ENCODE measurements at regions not wholly inside any gene's neighbourhood (a gene's known extent, or its start where the extent isn't known, plus 50 kb on each side); places are given as distances from the start of the nearest gene placed in this dataset.

GRCh38 chr10:78932861-78933260 lies 135.9 kb upstream of the ZMIZ1 start:
- DNase-seq (ENCODE audit: low spot score in 2 of 2): no peak
- H3K4me3 ChIP-seq: no peak overlapping the region
- WGBS, 2 donors: 89 to 90% methylated on average over 9 of the region's 9 CpGs
- TF ChIP-seq EP300 (IDR thresholded peaks at IDR 0.05) (no peak), POLR2A (IDR thresholded peaks at IDR 0.05) (no peak), CTCF (IDR thresholded peaks at IDR 0.05) (no peak)
- H3K27me3 ChIP-seq: no peaks in the 10 kb centered on the region
- no peaks in the 10 kb centered on the region for H3K36me3 ChIP-seq
- H3K4me1 ChIP-seq: peaks cover 0 to 31% (median 5%) of the 10 kb centered on the region in 4 donors
- H3K9me3 ChIP-seq: no peaks in the 10 kb centered on the region
- peak overlapping the region in 3 of 4 donors; percentile 30 to 75 (median 73) for H3K27ac ChIP-seq

GRCh38 chr10:78933828-78934531 lies 134.8 kb upstream of the ZMIZ1 start:
- no peaks in the 10 kb centered on the region for H3K27me3 ChIP-seq
- no peak overlapping the region for H3K4me3 ChIP-seq
- DNase-seq (ENCODE audit: low spot score in 2 of 2): no peak
- TF ChIP-seq POLR2A (IDR thresholded peaks at IDR 0.05) (no peak), CTCF (IDR thresholded peaks at IDR 0.05) (no peak), EP300 (IDR thresholded peaks at IDR 0.05) (no peak)
- no peaks in the 10 kb centered on the region for H3K36me3 ChIP-seq
- peaks cover 0 to 33% (median 5%) of the 10 kb centered on the region in 4 donors for H3K4me1 ChIP-seq
- no peaks in the 10 kb centered on the region for H3K9me3 ChIP-seq
- no peak overlapping the region for H3K27ac ChIP-seq
- WGBS, 2 donors: 81 to 88% methylated on average over 14 of the region's 14 CpGs

GRCh38 chr10:78934532-78934898 lies 134.3 kb upstream of the ZMIZ1 start:
- TF ChIP-seq EP300 (IDR thresholded peaks at IDR 0.05): no peak
- TF ChIP-seq CTCF (IDR thresholded peaks at IDR 0.05): no peak
- TF ChIP-seq POLR2A (IDR thresholded peaks at IDR 0.05): no peak
- WGBS, 2 donors: 58 to 63% methylated on average over 3 of the region's 3 CpGs
- no peaks in the 10 kb centered on the region for H3K9me3 ChIP-seq
- H3K36me3 ChIP-seq: no peaks in the 10 kb centered on the region
- H3K27me3 ChIP-seq: no peaks in the 10 kb centered on the region
- no peak overlapping the region for H3K27ac ChIP-seq
- no peak for DNase-seq (ENCODE audit: low spot score in 2 of 2)
- H3K4me1 ChIP-seq: peaks cover 0 to 33% (median 5%) of the 10 kb centered on the region in 4 donors
- H3K4me3 ChIP-seq: no peak overlapping the region

GRCh38 chr10:78934994-78935602 lies 133.7 kb upstream of the ZMIZ1 start:
- no peak overlapping the region for H3K4me3 ChIP-seq
- H3K4me1 ChIP-seq: peaks cover 0 to 33% (median 5%) of the 10 kb centered on the region in 4 donors
- H3K36me3 ChIP-seq: no peaks in the 10 kb centered on the region
- H3K27ac ChIP-seq: no peak overlapping the region
- H3K9me3 ChIP-seq: no peaks in the 10 kb centered on the region
- TF ChIP-seq EP300 (IDR thresholded peaks at IDR 0.05) (no peak), CTCF (IDR thresholded peaks at IDR 0.05) (no peak), POLR2A (IDR thresholded peaks at IDR 0.05) (no peak)
- H3K27me3 ChIP-seq: no peaks in the 10 kb centered on the region
- no peak for DNase-seq (ENCODE audit: low spot score in 2 of 2)
- WGBS, 2 donors: 92 to 94% methylated on average over 4 of the region's 4 CpGs

GRCh38 chr10:78935697-78936407 lies 132.9 kb upstream of the ZMIZ1 start:
- no peaks in the 10 kb centered on the region for H3K27me3 ChIP-seq
- 89 to 90% methylated on average over 11 to 12 of the region's 12 CpGs for WGBS, 2 donors
- no peaks in the 10 kb centered on the region for H3K9me3 ChIP-seq
- TF ChIP-seq POLR2A (IDR thresholded peaks at IDR 0.05) (no peak), EP300 (IDR thresholded peaks at IDR 0.05) (no peak), CTCF (IDR thresholded peaks at IDR 0.05) (no peak)
- no peak for DNase-seq (ENCODE audit: low spot score in 2 of 2)
- H3K4me3 ChIP-seq: no peak overlapping the region
- H3K36me3 ChIP-seq: no peaks in the 10 kb centered on the region
- H3K27ac ChIP-seq: no peak overlapping the region
- H3K4me1 ChIP-seq: peaks cover 0 to 27% (median 3%) of the 10 kb centered on the region in 4 donors

All from tibial nerve (tissue), 4 donors.